ENCODE measurements at regions not wholly inside any gene's neighbourhood (a gene's known extent, or its start where the extent isn't known, plus 50 kb on each side); places are given as distances from the start of the nearest gene placed in this dataset.

- DNase-seq, result no peak
These were observed 90.2 kb upstream of the TBX3 start for GRCh38 chr12:114774197-114774596.

- DNase-seq, result no peak
These were observed 86.3 kb upstream of the TBX3 start for GRCh38 chr12:114770323-114770722.

- DNase-seq, result no peak
These were observed 85.7 kb upstream of the TBX3 start for GRCh38 chr12:114769634-114770033.

- no peak for DNase-seq
These were observed 84.1 kb upstream of the TBX3 start for GRCh38 chr12:114767906-114768722.

- DNase-seq, result no peak
These were observed 83.2 kb upstream of the TBX3 start for GRCh38 chr12:114767084-114767760.

- DNase-seq, result no peak
These were observed 82.2 kb upstream of the TBX3 start for GRCh38 chr12:114765960-114766691.

- no peak for DNase-seq
These were observed 80.5 kb upstream of the TBX3 start for GRCh38 chr12:114764510-114764909.

GRCh38 chr12:114762490-114763110, 78.6 kb upstream of the TBX3 start:
- no peak for DNase-seq

GRCh38 chr12:114760151-114760877, 76.3 kb upstream of the TBX3 start:
- DNase-seq, result no peak

GRCh38 chr12:114759635-114760034, 75.7 kb upstream of the TBX3 start:
- DNase-seq, result no peak

GRCh38 chr12:114757684-114758325, 73.8 kb upstream of the TBX3 start:
- DNase-seq, result no peak

- no peak for DNase-seq
These were observed 68.2 kb upstream of the TBX3 start for GRCh38 chr12:114752217-114752616.

- no peak for DNase-seq
These were observed 67.7 kb upstream of the TBX3 start for GRCh38 chr12:114751712-114752111.

GRCh38 chr12:114750917-114751316, 66.9 kb upstream of the TBX3 start:
- no peak for DNase-seq

GRCh38 chr12:114749065-114749464, 65.1 kb upstream of the TBX3 start:
- DNase-seq, result no peak

- DNase-seq, result no peak
These were observed 63.3 kb upstream of the TBX3 start for GRCh38 chr12:114747012-114747858.

GRCh38 chr12:114746297-114747011, 62.5 kb upstream of the TBX3 start:
- no peak for DNase-seq

GRCh38 chr12:114744691-114745090, 60.7 kb upstream of the TBX3 start:
- DNase-seq, result no peak

GRCh38 chr12:114744285-114744684, 60.3 kb upstream of the TBX3 start:
- no peak for DNase-seq

GRCh38 chr12:114743799-114744198, 59.8 kb upstream of the TBX3 start:
- no peak for DNase-seq

Data from activated CD4-positive, alpha-beta T cell treated with anti-CD3 and anti-CD28 coated beads, Interleukin-2, amount 50 U/mL, for 16 hours (primary cell).